ENCODE measurements at regions not wholly inside any gene's neighbourhood (a gene's known extent, or its start where the extent isn't known, plus 50 kb on each side); places are given as distances from the start of the nearest gene placed in this dataset.

DNA sequence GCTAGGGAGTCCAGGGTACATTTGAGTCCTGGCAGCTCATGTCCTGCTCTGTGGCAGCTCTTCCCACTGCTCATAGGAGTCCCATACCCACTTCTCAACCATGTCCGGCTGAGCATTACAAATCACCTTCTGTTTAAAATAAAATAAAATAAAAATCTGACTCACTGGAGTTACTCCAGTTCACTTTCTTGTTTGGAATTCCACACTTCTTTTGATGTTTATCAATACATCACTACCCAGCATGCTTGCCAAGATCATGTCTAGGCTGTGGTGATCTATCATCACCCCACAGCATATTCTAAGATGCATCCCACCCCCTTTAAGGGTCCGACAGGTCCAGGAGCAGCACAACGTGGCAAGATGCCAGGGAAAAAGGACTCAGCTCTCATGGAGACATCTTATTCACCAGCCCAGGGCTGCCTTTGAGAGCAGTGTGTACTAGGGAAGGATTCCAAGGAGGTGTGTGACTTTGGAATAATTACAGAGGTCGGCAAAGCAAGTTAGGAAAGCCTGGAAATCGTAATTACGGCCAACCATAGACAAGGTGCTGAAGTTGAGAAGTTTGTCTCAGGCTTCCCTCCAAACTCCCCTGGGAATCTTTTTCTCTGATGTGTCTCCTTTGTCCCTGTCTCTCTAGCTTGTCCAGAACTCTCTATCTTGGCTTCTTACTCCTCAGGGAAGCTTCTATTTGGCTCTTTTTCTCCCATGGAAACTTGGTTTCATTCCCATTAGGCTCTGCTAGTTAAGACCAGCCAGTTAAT, 111.4 kb upstream of the SLC1A3 start:
- TF ChIP-seq POLR2A (IDR thresholded peaks at IDR 0.05), result no peak
- no peak for TF ChIP-seq CTCF (IDR thresholded peaks at IDR 0.05)

Data from tibial nerve (tissue), 3 donors.